Ishikawa (cell line): ENCODE measurements at regions not wholly inside any gene's neighbourhood (a gene's known extent, or its start where the extent isn't known, plus 50 kb on each side); places are given as distances from the start of the nearest gene placed in this dataset.

Source experiments
- EGR1 ChIP-seq: IDR thresholded peaks from 2 replicates; pipeline ENCODE4 v1.6.1; 2012
- EP300 ChIP-seq: IDR thresholded peaks from 2 replicates; pipeline ENCODE4 v1.6.1; 2012; ENCODE audit warnings: borderline replicate concordance
- FOXM1 ChIP-seq: IDR thresholded peaks from 2 replicates; pipeline ENCODE4 v1.6.1; 2012; ENCODE audit warnings: low read depth, borderline replicate concordance
- NFIC ChIP-seq: IDR thresholded peaks from 2 replicates; pipeline ENCODE4 v1.6.1; 2012
- TAF1 ChIP-seq: IDR thresholded peaks from 2 replicates; pipeline ENCODE4 v1.6.1; 2012; ENCODE audit warnings: low read depth, mild to moderate bottlenecking
- TCF12 ChIP-seq: IDR thresholded peaks from 2 replicates; pipeline ENCODE4 v1.6.1; 2012; ENCODE audit warnings: low read depth
- TEAD4 ChIP-seq: IDR thresholded peaks from 2 replicates; pipeline ENCODE4 v1.6.1; 2012
- TF ChIP-seq, protein P1 (sequence below): IDR thresholded peaks from 2 replicates; pipeline ENCODE4 v1.6.1; 2012
- TF ChIP-seq, protein P2 (sequence below): IDR thresholded peaks from 2 replicates; pipeline ENCODE4 v1.6.1; 2012
- TF ChIP-seq, protein P3 (sequence below): IDR thresholded peaks from 2 replicates; pipeline ENCODE4 v1.6.1; 2012; ENCODE audit warnings: low read depth, mild to moderate bottlenecking

DNA sequence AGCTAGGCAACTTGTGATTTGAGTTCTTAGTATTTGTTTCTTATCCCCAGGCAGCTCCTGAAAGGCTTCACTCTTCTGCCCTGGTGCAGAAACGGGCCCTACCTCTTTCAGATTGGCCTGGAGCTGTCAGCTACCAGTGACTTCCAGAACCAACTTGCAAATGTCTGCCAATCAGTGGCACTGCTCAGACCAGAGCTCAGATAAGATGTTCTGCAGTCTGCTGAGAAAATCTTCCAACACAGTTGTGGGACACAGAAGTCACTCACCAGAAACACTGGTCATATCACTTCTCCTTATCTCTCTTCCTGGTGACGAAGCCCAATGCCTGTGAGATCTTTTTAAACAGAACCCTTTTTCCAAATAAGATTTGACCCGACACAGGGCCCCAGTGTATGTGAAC is 81.9 kb upstream of the DUSP5 start:
- TF ChIP-seq, protein P1, sequence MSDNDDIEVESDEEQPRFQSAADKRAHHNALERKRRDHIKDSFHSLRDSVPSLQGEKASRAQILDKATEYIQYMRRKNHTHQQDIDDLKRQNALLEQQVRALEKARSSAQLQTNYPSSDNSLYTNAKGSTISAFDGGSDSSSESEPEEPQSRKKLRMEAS: no peak
- TF ChIP-seq, protein P2, sequence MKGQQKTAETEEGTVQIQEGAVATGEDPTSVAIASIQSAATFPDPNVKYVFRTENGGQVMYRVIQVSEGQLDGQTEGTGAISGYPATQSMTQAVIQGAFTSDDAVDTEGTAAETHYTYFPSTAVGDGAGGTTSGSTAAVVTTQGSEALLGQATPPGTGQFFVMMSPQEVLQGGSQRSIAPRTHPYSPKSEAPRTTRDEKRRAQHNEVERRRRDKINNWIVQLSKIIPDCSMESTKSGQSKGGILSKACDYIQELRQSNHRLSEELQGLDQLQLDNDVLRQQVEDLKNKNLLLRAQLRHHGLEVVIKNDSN: no peak
- TF ChIP-seq TEAD4 (no peak), EGR1 (no peak), EP300 (no peak), TAF1 (no peak), FOXM1 (no peak), NFIC (no peak), TCF12 (no peak)
- TF ChIP-seq, protein P3, sequence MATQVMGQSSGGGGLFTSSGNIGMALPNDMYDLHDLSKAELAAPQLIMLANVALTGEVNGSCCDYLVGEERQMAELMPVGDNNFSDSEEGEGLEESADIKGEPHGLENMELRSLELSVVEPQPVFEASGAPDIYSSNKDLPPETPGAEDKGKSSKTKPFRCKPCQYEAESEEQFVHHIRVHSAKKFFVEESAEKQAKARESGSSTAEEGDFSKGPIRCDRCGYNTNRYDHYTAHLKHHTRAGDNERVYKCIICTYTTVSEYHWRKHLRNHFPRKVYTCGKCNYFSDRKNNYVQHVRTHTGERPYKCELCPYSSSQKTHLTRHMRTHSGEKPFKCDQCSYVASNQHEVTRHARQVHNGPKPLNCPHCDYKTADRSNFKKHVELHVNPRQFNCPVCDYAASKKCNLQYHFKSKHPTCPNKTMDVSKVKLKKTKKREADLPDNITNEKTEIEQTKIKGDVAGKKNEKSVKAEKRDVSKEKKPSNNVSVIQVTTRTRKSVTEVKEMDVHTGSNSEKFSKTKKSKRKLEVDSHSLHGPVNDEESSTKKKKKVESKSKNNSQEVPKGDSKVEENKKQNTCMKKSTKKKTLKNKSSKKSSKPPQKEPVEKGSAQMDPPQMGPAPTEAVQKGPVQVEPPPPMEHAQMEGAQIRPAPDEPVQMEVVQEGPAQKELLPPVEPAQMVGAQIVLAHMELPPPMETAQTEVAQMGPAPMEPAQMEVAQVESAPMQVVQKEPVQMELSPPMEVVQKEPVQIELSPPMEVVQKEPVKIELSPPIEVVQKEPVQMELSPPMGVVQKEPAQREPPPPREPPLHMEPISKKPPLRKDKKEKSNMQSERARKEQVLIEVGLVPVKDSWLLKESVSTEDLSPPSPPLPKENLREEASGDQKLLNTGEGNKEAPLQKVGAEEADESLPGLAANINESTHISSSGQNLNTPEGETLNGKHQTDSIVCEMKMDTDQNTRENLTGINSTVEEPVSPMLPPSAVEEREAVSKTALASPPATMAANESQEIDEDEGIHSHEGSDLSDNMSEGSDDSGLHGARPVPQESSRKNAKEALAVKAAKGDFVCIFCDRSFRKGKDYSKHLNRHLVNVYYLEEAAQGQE: no peak
